GM23338 (cell line): ENCODE measurements at regions not wholly inside any gene's neighbourhood (a gene's known extent, or its start where the extent isn't known, plus 50 kb on each side); places are given as distances from the start of the nearest gene placed in this dataset.
A peak's percentile ranks its signal among the peaks of the same experiment; 100 is the strongest.

Experiments
- CREB1 ChIP-seq: fragments of 250-450 bp; sonication (Bioruptor Pico); IDR thresholded peaks from 2 replicates; pipeline ENCODE4 v1.5.0; 2020; ENCODE audit warnings: low read depth, mild to moderate bottlenecking, moderate library complexity
- CTCF ChIP-seq, 2 experiments: fragments of 200-600 bp in 1 of 2; sonication (generic) in 1 of 2; conservative IDR thresholded peaks; 2 replicates each; pipeline versions ENCODE4 v1.5.1 to v1.6.1; 2016 to 2017; ENCODE audit warnings: antibody characterized with exemption in 2 of 2, low read depth in 2 of 2, mild to moderate bottlenecking in 2 of 2, moderate library complexity in 1 of 2
- EZH2 ChIP-seq: fragments of 200-600 bp; sonication (generic); IDR thresholded peaks from one replicate; pipeline ENCODE4 v1.8.0; 2017; ENCODE audit warnings: antibody characterized with exemption, mild to moderate bottlenecking, low read depth; ENCODE audit not compliant: unreplicated experiment
- EZH2phosphoT487 ChIP-seq: fragments of 200-600 bp; sonication (generic); IDR thresholded peaks from one replicate; pipeline ENCODE4 v1.8.1; 2018; ENCODE audit warnings: antibody characterized with exemption; ENCODE audit not compliant: unreplicated experiment
- JUNB ChIP-seq: IDR thresholded peaks from one replicate; pipeline ENCODE4 v1.6.1; 2016; ENCODE audit warnings: antibody characterized with exemption; ENCODE audit not compliant: unreplicated experiment
- POLR2AphosphoS5 ChIP-seq: IDR thresholded peaks from 2 replicates; pipeline ENCODE4 v1.6.1; 2016; ENCODE audit warnings: antibody characterized with exemption, low read depth
- REST ChIP-seq: IDR thresholded peaks from one replicate; pipeline ENCODE4 v1.6.1; 2018; ENCODE audit warnings: antibody characterized with exemption; ENCODE audit not compliant: unreplicated experiment
- ZNF114 ChIP-seq: fragments of 250-450 bp; sonication (Bioruptor Pico); IDR thresholded peaks from 2 replicates; pipeline ENCODE4 v1.5.0; 2020; ENCODE audit warnings: mild to moderate bottlenecking, moderate library complexity
- ZNF331 ChIP-seq: fragments of 250-450 bp; sonication (Bioruptor Pico); IDR thresholded peaks from 2 replicates; pipeline ENCODE4 v1.5.0; 2020; ENCODE audit warnings: low read depth, mild to moderate bottlenecking, moderate library complexity

- TF ChIP-seq REST (no peak), CTCF (conservative IDR thresholded peaks at IDR 0.05; ENCODE audit: low read depth in 2 of 2) (no peak), EZH2 (peak; percentile 2), CREB1 (CRISPR knock-in tag) (no peak), POLR2AphosphoS5 (no peak), EZH2phosphoT487 (no peak), JUNB (no peak), ZNF331 (CRISPR knock-in tag) (no peak), ZNF114 (CRISPR knock-in tag) (no peak)
Measured at GRCh38 chr15:96408591-96409183, 78.2 kb downstream of the NR2F2 start.
